ENCODE measurements at regions not wholly inside any gene's neighbourhood (a gene's known extent, or its start where the extent isn't known, plus 50 kb on each side); places are given as distances from the start of the nearest gene placed in this dataset.

DNA sequence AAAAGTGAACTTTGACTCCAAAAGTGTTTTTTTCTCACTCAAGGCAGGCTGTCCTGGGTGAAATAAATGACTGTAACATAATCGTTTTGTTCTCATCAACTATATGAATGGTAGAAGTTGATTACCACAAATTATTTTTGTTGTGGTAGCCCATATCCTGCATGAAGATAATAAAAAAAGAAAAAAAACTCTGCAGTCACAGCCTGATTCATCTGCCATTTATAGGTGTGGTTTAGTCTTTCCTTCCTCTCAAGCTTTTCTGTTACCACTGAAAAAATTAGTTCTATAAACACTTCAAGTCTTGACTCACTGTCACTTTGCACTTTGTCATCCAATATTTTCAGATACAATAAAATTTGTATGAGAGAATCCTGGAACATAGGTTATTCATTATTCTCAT lies 522.0 kb downstream of the PLCL1 start:
- no peak overlapping the region for H3K4me3 ChIP-seq (ENCODE audit: low read depth, poor library complexity, severe bottlenecking)
- intact Hi-C loops (cut with DNase I; ENCODE audit: low total_unique reads) = no loop called here
- DNase-seq (ENCODE audit: low spot score in 2 of 2) = no peak
- 53 to 72% methylated on average over 1 of the region's 1 CpG for WGBS, 2 donors
- TF ChIP-seq POLR2A (IDR thresholded peaks at IDR 0.05) = no peak
- TF ChIP-seq, protein P1, sequence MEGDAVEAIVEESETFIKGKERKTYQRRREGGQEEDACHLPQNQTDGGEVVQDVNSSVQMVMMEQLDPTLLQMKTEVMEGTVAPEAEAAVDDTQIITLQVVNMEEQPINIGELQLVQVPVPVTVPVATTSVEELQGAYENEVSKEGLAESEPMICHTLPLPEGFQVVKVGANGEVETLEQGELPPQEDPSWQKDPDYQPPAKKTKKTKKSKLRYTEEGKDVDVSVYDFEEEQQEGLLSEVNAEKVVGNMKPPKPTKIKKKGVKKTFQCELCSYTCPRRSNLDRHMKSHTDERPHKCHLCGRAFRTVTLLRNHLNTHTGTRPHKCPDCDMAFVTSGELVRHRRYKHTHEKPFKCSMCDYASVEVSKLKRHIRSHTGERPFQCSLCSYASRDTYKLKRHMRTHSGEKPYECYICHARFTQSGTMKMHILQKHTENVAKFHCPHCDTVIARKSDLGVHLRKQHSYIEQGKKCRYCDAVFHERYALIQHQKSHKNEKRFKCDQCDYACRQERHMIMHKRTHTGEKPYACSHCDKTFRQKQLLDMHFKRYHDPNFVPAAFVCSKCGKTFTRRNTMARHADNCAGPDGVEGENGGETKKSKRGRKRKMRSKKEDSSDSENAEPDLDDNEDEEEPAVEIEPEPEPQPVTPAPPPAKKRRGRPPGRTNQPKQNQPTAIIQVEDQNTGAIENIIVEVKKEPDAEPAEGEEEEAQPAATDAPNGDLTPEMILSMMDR (IDR thresholded peaks at IDR 0.05) = no peak

DNA sequence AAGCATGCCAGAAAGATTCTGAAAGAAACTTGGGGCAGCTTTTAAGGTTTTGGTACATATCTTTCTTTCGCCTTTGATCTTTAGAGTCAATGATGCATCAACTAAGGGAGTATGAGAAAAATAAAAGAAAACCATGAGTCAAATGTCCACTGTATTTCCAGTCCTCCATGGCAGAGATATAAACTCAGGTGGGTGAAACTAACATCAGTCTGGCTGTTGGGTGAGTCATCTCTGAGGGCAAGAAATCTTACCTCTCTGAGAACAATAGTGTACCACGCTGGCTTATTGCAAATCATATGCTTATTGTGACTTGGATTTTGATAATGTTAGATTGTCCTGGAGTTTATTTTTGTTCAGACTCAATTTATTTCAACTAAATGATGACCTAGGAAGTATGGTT lies 521.0 kb downstream of the PLCL1 start:
- intact Hi-C loops (cut with DNase I; ENCODE audit: low total_unique reads) = no loop called here
- WGBS, 2 donors = 84 to 90% methylated on average over 2 of the region's 2 CpGs
- no peak for TF ChIP-seq POLR2A (IDR thresholded peaks at IDR 0.05)
- TF ChIP-seq, protein P1 (IDR thresholded peaks at IDR 0.05) = no peak
- no peak for DNase-seq (ENCODE audit: low spot score in 2 of 2)
- H3K4me3 ChIP-seq (ENCODE audit: low read depth, poor library complexity, severe bottlenecking) = no peak overlapping the region

DNA sequence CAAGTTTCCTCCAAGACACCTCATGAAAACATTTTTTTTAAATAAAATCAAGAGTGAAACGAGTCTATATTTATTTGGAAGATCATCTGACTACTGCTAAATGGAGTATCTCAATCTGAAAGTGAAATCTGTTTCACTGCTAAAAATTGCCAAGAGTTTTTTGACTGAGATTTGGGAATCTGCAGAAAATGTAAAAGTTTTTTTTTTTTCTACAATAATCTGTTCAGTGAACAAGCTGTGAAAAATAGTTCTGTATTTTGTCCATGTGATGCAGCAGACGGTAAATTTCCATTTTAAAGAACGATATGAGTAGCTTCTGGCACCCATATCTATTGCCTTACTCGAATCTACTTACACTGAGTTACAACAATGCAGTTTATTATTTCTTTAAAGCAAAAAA lies 519.7 kb downstream of the PLCL1 start:
- 75 to 78% methylated on average over 4 of the region's 4 CpGs for WGBS, 2 donors
- no peak for TF ChIP-seq POLR2A (IDR thresholded peaks at IDR 0.05)
- TF ChIP-seq, protein P1 (IDR thresholded peaks at IDR 0.05) = no peak
- intact Hi-C loops (cut with DNase I; ENCODE audit: low total_unique reads) = no loop called here
- DNase-seq (ENCODE audit: low spot score in 2 of 2) = no peak
- no peak overlapping the region for H3K4me3 ChIP-seq (ENCODE audit: low read depth, poor library complexity, severe bottlenecking)

DNA sequence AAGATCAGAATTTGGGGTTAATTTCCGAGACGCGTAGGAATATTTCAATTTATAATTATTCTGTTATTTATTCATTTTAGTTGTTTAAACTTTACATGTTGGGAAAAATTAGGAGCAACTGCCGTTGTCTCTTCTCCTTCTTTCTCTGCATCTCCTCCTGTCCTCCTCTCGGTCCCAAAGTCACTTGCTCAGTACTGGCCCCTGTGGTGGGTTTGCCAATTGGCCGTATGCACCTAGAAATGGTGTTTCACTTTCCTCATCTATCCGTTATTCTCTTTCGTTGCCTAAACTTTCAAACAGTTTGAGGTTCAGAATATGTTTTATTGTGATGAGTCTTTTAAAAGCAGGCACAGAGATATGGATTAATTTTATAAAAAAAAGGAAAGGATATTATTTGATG lies 517.9 kb downstream of the PLCL1 start:
- H3K4me3 ChIP-seq (ENCODE audit: low read depth, poor library complexity, severe bottlenecking) = no peak overlapping the region
- TF ChIP-seq, protein P1 (IDR thresholded peaks at IDR 0.05) = no peak
- TF ChIP-seq POLR2A (IDR thresholded peaks at IDR 0.05) = no peak
- intact Hi-C loops (cut with DNase I; ENCODE audit: low total_unique reads) = no loop called here
- no peak for DNase-seq (ENCODE audit: low spot score in 2 of 2)
- WGBS, 2 donors = 79 to 84% methylated on average over 8 of the region's 8 CpGs

DNA sequence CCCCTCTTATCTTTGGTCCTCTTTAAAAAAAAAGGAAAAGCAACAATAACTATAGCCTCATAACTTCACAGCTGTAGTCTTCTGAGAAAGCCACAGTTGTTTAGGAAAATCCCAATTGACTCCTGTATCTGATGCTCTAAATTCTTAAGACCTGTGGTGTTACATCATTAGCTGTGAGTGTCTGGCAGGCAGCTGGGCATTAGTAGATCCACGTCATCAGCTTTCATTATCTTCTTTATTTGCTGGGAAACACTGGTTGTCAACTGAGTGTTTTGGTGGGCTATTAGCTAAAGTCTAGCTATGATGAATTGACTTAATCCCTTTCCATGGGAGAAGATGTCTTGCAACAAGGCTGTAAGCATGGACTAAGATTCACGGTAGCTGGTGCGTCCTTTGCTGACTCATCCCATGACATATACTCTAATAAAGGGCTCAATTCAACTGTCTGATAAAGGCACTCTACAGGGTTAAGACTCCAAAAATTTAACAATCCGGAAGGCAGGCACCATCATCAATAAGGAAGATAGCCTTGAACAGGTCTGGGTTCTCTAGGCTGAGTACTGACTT lies 517.2 kb downstream of the PLCL1 start:
- intact Hi-C loops (cut with DNase I; ENCODE audit: low total_unique reads) = no loop called here
- no peak for TF ChIP-seq POLR2A (IDR thresholded peaks at IDR 0.05)
- TF ChIP-seq, protein P1 (IDR thresholded peaks at IDR 0.05) = no peak
- WGBS, 2 donors = 70 to 85% methylated on average over 4 of the region's 4 CpGs
- H3K4me3 ChIP-seq (ENCODE audit: low read depth, poor library complexity, severe bottlenecking) = no peak overlapping the region
- no peak for DNase-seq (ENCODE audit: low spot score in 2 of 2)

DNA sequence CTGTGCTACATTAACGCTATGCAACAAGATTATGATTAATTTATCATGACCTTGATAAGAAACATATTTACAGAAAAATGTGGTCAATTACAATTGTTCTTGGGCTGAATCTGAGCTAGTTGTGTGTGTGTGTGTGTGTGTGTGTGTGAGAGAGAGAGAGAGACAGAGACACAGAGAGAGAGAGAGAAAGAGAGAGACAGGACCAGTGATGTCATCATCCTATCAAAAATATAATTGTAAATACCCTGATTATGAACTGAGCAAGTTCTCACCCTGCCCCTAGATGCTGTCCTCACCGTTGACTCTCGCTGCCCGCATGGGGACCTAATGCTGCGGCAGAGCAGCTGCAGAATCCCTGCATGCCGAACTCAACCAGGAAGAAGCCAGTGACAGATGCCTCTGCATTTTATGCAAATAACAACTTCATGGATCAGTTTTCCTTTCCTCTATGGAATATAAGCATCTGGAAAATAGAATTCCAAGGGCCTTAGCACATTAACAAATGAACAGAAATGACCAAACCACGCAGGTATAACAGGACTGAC lies 512.5 kb downstream of the PLCL1 start:
- intact Hi-C loops (cut with DNase I; ENCODE audit: low total_unique reads) = loop anchor here (10.0 kb wide), 1 partner anchor 1428 kb away; no protein-coding TSS in a partner anchor
- no peak overlapping the region for H3K4me3 ChIP-seq (ENCODE audit: low read depth, poor library complexity, severe bottlenecking)
- 77 to 86% methylated on average over 7 of the region's 7 CpGs for WGBS, 2 donors
- TF ChIP-seq, protein P1 (IDR thresholded peaks at IDR 0.05) = no peak
- no peak for TF ChIP-seq POLR2A (IDR thresholded peaks at IDR 0.05)
- DNase-seq (ENCODE audit: low spot score in 2 of 2) = no peak
